HUES64 (cell line): ENCODE measurements at regions not wholly inside any gene's neighbourhood (a gene's known extent, or its start where the extent isn't known, plus 50 kb on each side); places are given as distances from the start of the nearest gene placed in this dataset.
"Not testable (repeated sequence)": the region's sequence is repeated elsewhere in the genome, so short reads cannot be mapped to it uniquely, and the experiment has no call there.

Experiments used
- H3K27ac ChIP-seq: 2 replicates; pipeline ENCODE4 v1.7.0; 2013; ENCODE audit warnings: low read depth, low read length, inconsistent platforms
- H3K27me3 ChIP-seq: 2 replicates; pipeline ENCODE4 v1.6.1; 2013; ENCODE audit warnings: mild to moderate bottlenecking, low read length; ENCODE audit not compliant: insufficient read depth
- H3K36me3 ChIP-seq: 2 replicates; pipeline ENCODE4 v1.6.1; 2013; ENCODE audit warnings: mild to moderate bottlenecking, low read length; ENCODE audit not compliant: insufficient read depth
- H3K4me1 ChIP-seq: 2 replicates; pipeline ENCODE4 v1.6.1; 2013; ENCODE audit warnings: mild to moderate bottlenecking, low read length, moderate library complexity; ENCODE audit not compliant: insufficient read depth
- H3K4me3 ChIP-seq: 2 replicates; pipeline ENCODE4 v1.5.1; 2013; ENCODE audit warnings: mild to moderate bottlenecking, low read length, moderate library complexity
- H3K9ac ChIP-seq: 2 replicates; pipeline ENCODE4 v1.6.1; 2013; ENCODE audit warnings: mild to moderate bottlenecking, low read depth, low read length
- H3K9me3 ChIP-seq: 2 replicates; pipeline ENCODE4 v1.6.1; 2013; ENCODE audit warnings: low read depth, low read length; ENCODE audit not compliant: insufficient read depth
- WGBS: fragments of 150-250, 120-280 bp; methylation state at CpG from one replicate; pipeline ENCODE4 v1.1.7; 2013; ENCODE audit warnings: missing lambda C conversion rate; 5-methylcytosine and 5-hydroxymethylcytosine counted together

GRCh38 chr7:106444068-106444655, 159.4 kb upstream of the NAMPT start:
- Histone ChIP-seq H3K9me3 (no peaks in the 10 kb centered on the region), H3K9ac (no peak overlapping the region), H3K36me3 (no peaks in the 10 kb centered on the region), H3K27me3 (no peaks in the 10 kb centered on the region), H3K27ac (no peak overlapping the region), H3K4me3 (no peak overlapping the region), H3K4me1 (no peaks in the 10 kb centered on the region)
- 86% methylated on average over 1 of the region's 1 CpG for WGBS

- Histone ChIP-seq H3K9me3 (no peaks in the 10 kb centered on the region), H3K4me1 (no peaks in the 10 kb centered on the region), H3K27ac (no peak overlapping the region), H3K36me3 (no peaks in the 10 kb centered on the region), H3K27me3 (no peaks in the 10 kb centered on the region), H3K9ac (no peak overlapping the region), H3K4me3 (no peak overlapping the region)
- 91% methylated on average over 4 of the region's 4 CpGs for WGBS
Measured at GRCh38 chr7:106443156-106443555, 158.4 kb upstream of the NAMPT start.

GRCh38 chr7:106442476-106442875, 157.7 kb upstream of the NAMPT start:
- Histone ChIP-seq H3K9ac (no peak overlapping the region), H3K27ac (no peak overlapping the region), H3K27me3 (no peaks in the 10 kb centered on the region), H3K4me1 (no peaks in the 10 kb centered on the region), H3K36me3 (no peaks in the 10 kb centered on the region), H3K4me3 (no peak overlapping the region), H3K9me3 (no peaks in the 10 kb centered on the region)
- WGBS, result 88% methylated on average over 1 of the region's 1 CpG

GRCh38 chr7:106441343-106441742, 156.6 kb upstream of the NAMPT start:
- H3K9ac ChIP-seq, H3K27ac ChIP-seq, H3K4me3 ChIP-seq, H3K4me1 ChIP-seq, H3K36me3 ChIP-seq, H3K27me3 ChIP-seq, H3K9me3 ChIP-seq: not testable (repeated sequence)
- WGBS, result 93% methylated on average over 2 of the region's 2 CpGs

- not testable (repeated sequence) for H3K9ac ChIP-seq, H3K36me3 ChIP-seq, H3K27me3 ChIP-seq, H3K4me3 ChIP-seq, H3K4me1 ChIP-seq, H3K27ac ChIP-seq, H3K9me3 ChIP-seq
- 46% methylated on average over 2 of the region's 2 CpGs for WGBS
Measured at GRCh38 chr7:106436933-106437332, 152.2 kb upstream of the NAMPT start.

GRCh38 chr7:106433377-106433776, 148.6 kb upstream of the NAMPT start:
- H3K27me3 ChIP-seq, result no peaks in the 10 kb centered on the region
- WGBS, result 86% methylated on average over 2 of the region's 2 CpGs

GRCh38 chr7:106430535-106431455, 146.0 kb upstream of the NAMPT start:
- Histone ChIP-seq H3K9me3 (no peaks in the 10 kb centered on the region), H3K36me3 (no peaks in the 10 kb centered on the region), H3K4me1 (peaks cover 5% of the 10 kb centered on the region; the same call in 1 of the 2 replicates), H3K4me3 (no peak overlapping the region), H3K9ac (no peak overlapping the region), H3K27ac (no peak overlapping the region), H3K27me3 (no peaks in the 10 kb centered on the region)
- WGBS, result 80% methylated on average over 4 of the region's 4 CpGs

More at GRCh38 chr7:106433377-106433776, 148.6 kb upstream of the NAMPT start:
- no peak overlapping the region for H3K4me3 ChIP-seq
- no peaks in the 10 kb centered on the region for H3K36me3 ChIP-seq
- no peak overlapping the region for H3K9ac ChIP-seq
- H3K9me3 ChIP-seq, result no peaks in the 10 kb centered on the region
- no peak overlapping the region for H3K27ac ChIP-seq
- no peaks in the 10 kb centered on the region for H3K4me1 ChIP-seq

GRCh38 chr7:106430103-106430502, 145.3 kb upstream of the NAMPT start:
- H3K27me3 ChIP-seq, result no peaks in the 10 kb centered on the region
- no peaks in the 10 kb centered on the region for H3K9me3 ChIP-seq
- no peak overlapping the region for H3K4me3 ChIP-seq
- peaks cover 5% of the 10 kb centered on the region; the same call in 1 of the 2 replicates for H3K4me1 ChIP-seq
- 89% methylated on average over 4 of the region's 4 CpGs for WGBS
- no peaks in the 10 kb centered on the region for H3K36me3 ChIP-seq
- H3K27ac ChIP-seq, result no peak overlapping the region
- H3K9ac ChIP-seq, result no peak overlapping the region

GRCh38 chr7:106426803-106427202, 142.0 kb upstream of the NAMPT start:
- peaks cover 5% of the 10 kb centered on the region; the same call in 1 of the 2 replicates for H3K4me1 ChIP-seq
- H3K27me3 ChIP-seq, result no peaks in the 10 kb centered on the region
- WGBS, result 89% methylated on average over 7 of the region's 7 CpGs
- H3K9ac ChIP-seq, result no peak overlapping the region
- H3K9me3 ChIP-seq, result no peaks in the 10 kb centered on the region
- H3K27ac ChIP-seq, result no peak overlapping the region
- no peaks in the 10 kb centered on the region for H3K36me3 ChIP-seq
- H3K4me3 ChIP-seq, result no peak overlapping the region

GRCh38 chr7:106425017-106425719, 140.4 kb upstream of the NAMPT start:
- no peaks in the 10 kb centered on the region for H3K9me3 ChIP-seq
- no peaks in the 10 kb centered on the region for H3K27me3 ChIP-seq
- H3K4me1 ChIP-seq, result peaks cover 5% of the 10 kb centered on the region; the same call in 1 of the 2 replicates
- H3K36me3 ChIP-seq, result no peaks in the 10 kb centered on the region
- 84% methylated on average over 7 of the region's 7 CpGs for WGBS
- H3K27ac ChIP-seq, result no peak overlapping the region
- H3K4me3 ChIP-seq, result no peak overlapping the region
- H3K9ac ChIP-seq, result no peak overlapping the region

GRCh38 chr7:106424476-106425016, 139.8 kb upstream of the NAMPT start:
- H3K4me3 ChIP-seq, result no peak overlapping the region
- WGBS, result no CpG with 5 or more reads among the region's 1 CpG
- no peak overlapping the region for H3K27ac ChIP-seq
- peaks cover 5% of the 10 kb centered on the region; the same call in 1 of the 2 replicates for H3K4me1 ChIP-seq
- H3K9me3 ChIP-seq, result no peaks in the 10 kb centered on the region
- H3K9ac ChIP-seq, result no peak overlapping the region
- no peaks in the 10 kb centered on the region for H3K27me3 ChIP-seq
- no peaks in the 10 kb centered on the region for H3K36me3 ChIP-seq
